NCI-H128 (cell line): ENCODE measurements at regions not wholly inside any gene's neighbourhood (a gene's known extent, or its start where the extent isn't known, plus 50 kb on each side); places are given as distances from the start of the nearest gene placed in this dataset.

Source experiments
- DNase-seq: peaks from one replicate; lab custom pipeline; 2025; ENCODE audit not compliant: unreplicated experiment; lab: John Stamatoyannopoulos, UW

DNA sequence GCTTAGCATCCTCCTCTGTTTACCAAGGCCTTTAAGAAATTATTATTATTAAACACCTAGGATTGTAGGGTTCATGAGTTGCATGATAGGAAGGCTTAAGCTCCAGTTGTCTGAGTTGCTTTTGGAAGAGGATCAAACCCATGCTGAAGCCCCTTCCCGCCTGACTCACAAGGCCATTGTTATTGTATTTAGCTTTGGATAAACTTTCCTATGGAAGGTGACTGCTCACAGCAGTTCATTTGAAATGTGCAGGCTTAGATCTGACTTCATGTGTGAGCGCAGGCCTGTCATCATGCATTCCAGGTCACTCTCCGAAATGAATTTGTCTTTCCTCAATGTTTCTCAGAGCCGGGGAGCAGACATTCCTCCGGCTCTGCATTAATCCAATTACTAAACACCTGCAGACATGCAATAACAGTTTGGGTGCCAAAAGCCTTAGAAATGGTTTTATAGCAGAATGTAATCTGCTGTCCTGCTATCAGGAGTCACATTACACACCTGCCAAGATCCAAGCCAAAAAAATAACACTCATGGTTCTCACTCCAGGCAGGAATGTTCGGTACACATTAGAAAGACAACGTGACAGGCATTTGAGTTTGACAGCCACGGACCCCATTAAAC is 119.9 kb downstream of the OSR1 start:
- DNase-seq, result no peak

- DNase-seq, result no peak
These were observed 123.1 kb downstream of the OSR1 start for GRCh38 chr2:19235308-19235707.

DNA sequence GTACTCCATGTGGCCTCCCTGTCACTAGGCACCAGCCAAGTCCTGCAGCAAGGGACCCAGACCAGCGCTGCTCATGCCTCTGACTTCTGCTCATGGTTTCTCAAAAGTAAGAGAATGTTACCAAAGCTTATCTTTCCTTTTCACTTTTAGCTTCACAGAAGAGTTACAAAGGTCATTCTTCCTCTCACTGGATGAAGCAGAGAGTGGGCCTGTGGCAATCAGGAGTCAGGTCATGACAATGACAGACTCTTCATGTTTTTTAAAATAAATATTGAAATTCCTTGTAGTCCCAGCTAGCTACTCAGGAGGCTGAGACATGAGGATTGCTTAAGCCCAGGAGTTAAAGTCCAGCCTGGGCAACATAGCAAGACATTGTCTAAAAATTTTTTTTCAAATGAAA is 126.1 kb downstream of the OSR1 start:
- DNase-seq, result no peak

DNA sequence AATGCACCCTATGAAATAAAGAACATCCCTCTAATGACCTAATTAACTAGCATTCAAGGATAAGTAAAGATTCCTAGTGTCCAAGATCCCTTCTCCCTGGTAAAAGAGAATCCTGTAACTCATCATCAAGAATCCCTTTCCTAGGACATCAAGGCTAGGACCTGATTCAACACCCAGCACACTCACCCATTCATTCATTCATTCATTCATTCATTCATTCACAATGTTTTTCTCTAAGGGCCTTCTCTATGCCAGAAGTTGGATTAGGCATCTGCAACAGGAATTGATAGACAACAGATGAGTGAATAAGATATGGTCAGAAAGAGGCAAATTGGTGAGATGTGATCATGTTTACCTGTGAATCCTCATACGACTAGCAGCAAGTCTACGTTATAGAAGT is 126.8 kb downstream of the OSR1 start:
- no peak for DNase-seq

- no peak for DNase-seq
These were observed 127.8 kb downstream of the OSR1 start for GRCh38 chr2:19230626-19231025.

DNA sequence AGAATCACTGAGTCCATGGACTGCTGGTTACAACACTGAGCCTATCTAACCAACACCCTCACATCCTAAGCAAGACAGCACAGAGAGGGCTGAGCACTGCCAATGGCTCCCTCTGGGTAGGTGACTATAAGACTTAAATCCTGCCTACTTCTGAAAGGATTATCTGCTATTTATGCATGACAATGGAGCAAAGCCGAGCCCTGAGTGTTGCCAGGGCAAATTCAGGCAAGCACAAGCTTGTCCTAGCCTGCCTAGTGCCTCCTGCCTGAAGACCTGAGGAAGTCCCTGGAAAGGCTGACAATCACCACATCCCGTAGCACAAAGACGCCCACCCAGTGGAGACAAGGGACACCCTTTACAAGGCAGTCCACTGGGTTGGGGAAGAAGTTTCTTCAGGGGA is 129.7 kb downstream of the OSR1 start:
- no peak for DNase-seq

DNA sequence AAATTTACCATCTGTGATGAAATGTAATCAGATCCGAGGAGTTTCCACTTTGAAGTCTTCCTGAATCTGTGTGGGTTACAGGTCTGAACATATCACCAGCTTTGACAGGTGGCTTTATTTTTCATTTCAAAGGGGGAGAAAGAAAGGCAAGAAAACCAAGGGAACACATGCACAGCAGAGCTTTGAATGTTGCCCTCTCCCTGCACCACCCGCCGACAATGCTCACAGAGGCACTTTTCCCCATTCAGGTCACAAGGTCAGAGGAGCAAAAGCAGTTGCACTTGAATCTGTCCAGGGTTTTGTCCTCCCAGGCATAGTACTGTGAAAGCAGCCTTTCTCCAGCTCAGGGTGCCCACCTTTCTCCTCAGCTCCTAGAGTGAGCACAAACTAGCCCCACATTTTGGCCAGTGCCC is 130.2 kb downstream of the OSR1 start:
- DNase-seq, result no peak

DNA sequence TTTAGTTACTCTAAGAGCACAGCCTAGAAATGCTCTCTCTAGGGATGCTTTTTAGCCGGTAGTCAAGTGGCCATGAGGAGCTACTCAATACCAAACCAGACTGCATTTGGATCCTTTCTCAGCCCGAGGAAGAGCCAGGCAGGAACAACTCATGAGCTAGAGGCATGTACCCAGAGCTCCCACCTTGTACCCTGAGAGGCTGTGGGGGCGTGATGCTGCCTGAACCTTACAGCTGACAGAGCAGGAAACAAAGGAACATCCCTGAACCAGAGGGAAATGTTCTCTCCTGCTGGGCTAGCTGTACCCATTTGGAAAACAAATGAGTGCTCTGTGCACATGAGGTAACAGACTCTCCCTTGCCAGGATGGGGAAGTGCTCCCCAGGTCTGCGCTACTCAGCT is 131.6 kb downstream of the OSR1 start:
- DNase-seq, result no peak

DNA sequence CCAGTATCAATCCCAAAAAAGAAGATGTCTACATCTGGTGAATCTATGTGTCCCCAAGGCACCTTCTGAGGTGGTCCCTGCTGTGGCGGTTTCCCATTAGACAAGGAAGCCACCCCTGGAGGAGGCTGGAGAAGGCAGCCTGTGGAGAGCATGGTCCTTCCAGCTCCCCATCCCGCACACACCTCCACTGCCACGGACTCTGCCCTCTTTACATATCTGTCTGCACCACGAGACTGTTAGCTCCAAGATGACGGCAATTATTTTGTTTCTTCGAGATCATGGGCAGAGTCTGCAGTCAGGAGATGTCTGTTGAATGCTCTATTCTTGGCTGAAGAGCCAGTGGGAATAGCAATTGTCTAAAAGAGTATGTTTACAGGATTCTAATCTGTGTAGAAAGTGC is 132.0 kb downstream of the OSR1 start:
- no peak for DNase-seq

- no peak for DNase-seq
These were observed 132.5 kb downstream of the OSR1 start for GRCh38 chr2:19225931-19226330.

DNA sequence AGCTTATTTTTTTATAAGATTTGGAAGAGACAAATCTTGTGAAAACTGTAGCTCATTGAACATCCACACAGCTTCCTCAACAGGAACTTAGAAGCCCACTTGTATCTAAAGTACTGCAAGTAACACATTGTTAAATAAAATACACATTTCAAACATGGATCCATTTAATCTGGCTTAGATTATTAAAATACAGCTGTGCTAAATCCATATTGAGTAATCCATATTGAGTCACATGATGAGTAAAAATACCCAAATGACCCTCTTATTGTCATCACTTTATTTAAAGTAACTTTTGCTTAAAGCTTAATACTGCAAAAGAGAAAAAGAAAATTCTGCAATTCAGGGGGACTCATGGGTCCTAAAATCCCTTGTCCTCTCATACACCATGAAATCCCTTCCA is 133.3 kb downstream of the OSR1 start:
- no peak for DNase-seq

DNA sequence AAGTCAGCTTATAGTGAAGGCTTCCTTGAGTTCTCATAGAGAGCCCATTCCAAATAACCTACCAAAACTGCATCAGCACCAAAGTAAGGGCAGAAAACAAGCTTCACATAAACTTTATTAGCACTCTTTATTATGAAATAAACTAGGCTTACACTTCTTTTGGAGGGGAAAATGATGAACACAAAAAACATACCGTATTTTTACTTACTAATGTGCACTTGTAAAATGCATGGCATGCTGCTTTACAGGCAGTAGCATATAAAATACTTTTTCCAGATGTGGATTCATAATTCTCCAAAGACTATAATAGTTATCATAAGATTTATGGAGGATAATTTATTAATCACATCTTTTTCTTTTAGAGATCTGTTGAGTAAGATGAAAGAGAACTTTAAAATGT is 133.9 kb downstream of the OSR1 start:
- no peak for DNase-seq

- DNase-seq, result no peak
These were observed 134.4 kb downstream of the OSR1 start for GRCh38 chr2:19224011-19224410.

GRCh38 chr2:19219060-19219459 is 139.4 kb downstream of the OSR1 start:
- no peak for DNase-seq

DNA sequence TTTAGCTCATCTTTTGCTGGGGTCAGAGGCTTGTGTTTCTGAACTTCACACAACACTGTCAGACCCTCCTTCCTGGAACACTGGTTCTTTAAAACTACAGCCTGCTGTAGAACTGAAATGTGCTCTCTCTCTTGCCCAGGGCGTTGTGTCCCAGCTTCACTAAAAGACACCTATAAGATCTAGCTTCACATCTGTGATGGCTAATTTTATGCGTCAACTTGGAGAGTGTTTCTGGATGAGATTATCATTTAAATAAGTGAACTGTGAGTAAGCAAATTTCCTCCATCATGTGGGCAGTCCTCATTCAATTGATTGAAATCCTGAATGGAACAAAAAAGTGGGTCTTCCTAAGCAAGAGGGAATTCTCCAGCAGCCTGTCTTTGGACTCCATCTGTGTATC is 140.3 kb downstream of the OSR1 start:
- no peak for DNase-seq

DNA sequence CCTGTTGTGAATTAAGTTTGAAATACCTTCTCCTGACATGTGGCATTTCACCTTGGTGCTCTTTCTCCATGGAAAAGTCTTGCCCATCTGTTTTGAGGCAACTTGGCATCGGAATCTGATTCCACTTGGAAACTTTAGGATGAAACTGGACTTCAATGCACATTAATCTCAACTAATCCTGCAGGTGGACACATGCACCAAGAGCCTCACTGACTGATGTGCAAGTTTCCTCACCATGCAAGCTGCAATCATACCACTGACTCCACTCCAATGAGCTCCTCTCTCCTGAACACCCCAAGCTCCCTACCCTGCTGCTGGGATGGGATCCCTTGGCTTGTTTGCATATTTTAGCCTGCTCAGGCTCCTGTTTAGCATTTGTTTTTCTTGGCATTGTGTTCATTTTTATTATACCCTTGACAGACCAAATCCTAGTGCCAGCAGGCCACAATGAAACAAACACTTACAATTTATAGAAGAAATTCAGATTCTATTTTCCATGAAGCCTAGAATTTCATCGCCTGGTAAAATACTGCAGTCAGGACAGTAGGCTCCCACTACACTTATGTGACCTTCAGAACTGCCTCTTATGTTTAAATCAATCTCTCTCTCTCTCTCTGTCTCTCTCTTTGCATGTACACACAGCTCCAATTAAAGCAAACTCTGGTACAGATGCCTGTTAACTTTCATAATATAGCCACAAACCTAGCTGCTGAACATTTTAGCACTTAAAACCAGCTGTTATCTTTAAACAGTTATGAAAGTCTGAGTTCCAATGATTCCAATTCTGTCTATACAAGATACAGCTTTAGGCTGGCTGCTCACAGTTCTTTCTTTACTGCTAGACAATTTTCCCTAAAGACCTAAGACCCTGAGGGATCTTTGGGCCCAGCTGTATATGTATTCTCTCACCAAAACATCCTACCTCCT is 141.5 kb downstream of the OSR1 start:
- DNase-seq, result no peak

- DNase-seq, result no peak
These were observed 142.2 kb downstream of the OSR1 start for GRCh38 chr2:19216238-19216637.

GRCh38 chr2:19214682-19215391 is 143.6 kb downstream of the OSR1 start:
- DNase-seq, result no peak

DNA sequence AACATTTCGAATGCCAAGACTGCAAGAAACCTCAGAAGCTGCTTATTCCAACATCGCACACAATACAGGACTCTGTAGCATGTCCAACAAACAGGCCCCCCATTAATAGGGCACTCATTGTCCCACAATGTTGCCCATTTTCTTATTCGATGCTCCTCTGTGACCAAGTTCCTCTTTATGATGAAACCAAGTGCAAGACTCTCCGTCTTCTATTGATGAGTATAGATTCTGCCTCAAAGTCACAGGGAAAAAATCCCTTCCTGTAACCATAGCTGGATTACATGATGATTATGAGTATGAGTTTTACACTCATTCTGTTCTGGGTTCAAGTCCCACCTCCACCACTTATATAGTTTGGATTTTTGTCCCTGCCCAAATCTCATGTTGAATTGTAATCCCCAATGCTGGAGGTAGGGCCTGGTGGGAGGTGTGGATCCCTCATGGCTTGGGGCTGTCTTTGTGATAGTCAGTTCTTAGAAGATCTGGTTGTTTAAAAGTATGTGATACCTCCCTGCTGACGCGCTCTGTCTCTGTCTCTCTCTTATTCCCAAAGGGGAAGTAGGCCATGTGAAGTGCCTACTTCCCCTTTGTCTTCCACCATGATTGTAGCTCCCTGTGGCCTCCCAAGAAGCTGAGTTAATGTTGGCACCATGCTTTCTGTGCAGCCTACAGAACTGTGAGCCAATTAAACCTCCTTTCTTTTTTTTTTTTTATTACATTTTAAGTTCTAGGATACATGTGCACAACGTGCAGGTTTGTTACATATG is 148.7 kb downstream of the OSR1 start:
- no peak for DNase-seq

DNA sequence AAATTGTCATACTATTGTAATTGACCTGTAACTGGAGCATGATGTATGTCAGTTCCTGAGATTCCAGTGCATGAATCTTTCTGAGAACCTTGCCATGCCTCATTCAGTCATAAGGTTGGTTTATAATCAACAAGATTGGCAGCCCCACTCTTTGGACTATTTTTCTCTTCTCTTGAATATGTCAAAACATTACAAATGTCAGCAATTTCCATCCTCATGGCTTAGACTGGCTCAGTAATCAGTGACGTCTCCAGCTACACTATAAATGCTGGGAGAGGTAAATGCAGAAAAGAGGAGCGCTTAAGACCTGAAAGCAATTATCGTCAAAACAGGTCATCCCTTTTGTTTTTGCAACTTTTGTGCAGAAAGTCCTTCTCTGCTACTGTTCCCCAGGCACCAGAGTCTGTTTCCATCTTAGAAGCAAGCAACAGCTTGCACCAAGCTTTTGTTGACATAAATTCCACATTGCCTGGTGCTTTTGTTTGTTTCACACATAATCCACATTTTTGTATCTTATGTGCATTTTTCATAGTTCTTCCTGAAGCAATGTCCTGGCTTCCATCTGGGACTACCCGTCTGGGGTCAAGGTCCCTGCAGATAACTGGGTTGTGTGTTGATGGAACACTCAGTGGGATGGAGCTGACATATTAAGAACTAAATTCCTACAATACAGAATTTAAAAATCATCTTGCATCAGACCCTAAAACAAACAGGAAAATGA is 149.8 kb downstream of the OSR1 start:
- DNase-seq, result no peak

- no peak for DNase-seq
These were observed 151.0 kb downstream of the OSR1 start for GRCh38 chr2:19207452-19207851.
